ENCODE measurements at regions not wholly inside any gene's neighbourhood (a gene's known extent, or its start where the extent isn't known, plus 50 kb on each side); places are given as distances from the start of the nearest gene placed in this dataset.

DNA sequence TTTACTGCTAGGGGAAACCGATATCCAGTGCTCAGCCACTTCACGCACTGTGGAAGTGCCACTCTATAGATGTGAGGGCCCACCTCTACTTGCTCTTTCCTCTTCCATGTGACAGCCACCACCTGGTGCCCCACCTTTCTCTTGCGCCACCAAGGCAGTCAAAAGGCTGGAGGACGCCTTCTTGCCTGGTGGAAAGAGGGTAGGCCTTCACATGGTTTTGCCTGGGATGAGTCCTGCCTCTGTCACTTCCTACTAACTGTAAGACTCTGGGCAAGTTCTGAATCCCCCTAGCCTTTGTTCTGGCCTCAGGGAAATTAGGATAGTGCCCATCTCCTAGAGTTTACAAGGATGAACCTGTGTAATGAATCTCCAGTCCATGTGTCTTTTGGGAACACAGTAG lies 66.1 kb upstream of the ODC1 start:
- Histone ChIP-seq H4K20me1 (ENCODE audit: insufficient read depth, poor library complexity, severe bottlenecking) (no peaks in the 10 kb centered on the region), H3K27me3 (no peaks in the 10 kb centered on the region), H3K9me3 (ENCODE audit: low read depth) (no peaks in the 10 kb centered on the region), H3K27ac (no peak overlapping the region), H2AFZ (no peak overlapping the region), H3K4me2 (no peak overlapping the region), H3K36me3 (replicated peaks; ENCODE audit: insufficient read depth, low read depth) (no peaks in the 10 kb centered on the region), H3K4me3 (no peak overlapping the region), H3K9me2 (replicated peaks; ENCODE audit: insufficient read depth) (no peaks in the 10 kb centered on the region), H3K79me2 (no peaks in the 10 kb centered on the region), H3K4me1 (ENCODE audit: insufficient read depth) (no peaks in the 10 kb centered on the region)
- DNase-seq (ENCODE audit: low spot score) = no peak
- WGBS (ENCODE audit: low lambda C conversion rate, missing lambda C conversion rate) = 97% methylated on average over 4 of the region's 4 CpGs
- no peak for TF ChIP-seq EZH2 (IDR thresholded peaks at IDR 0.05; ENCODE audit: borderline replicate concordance)
- TF ChIP-seq, protein P1, sequence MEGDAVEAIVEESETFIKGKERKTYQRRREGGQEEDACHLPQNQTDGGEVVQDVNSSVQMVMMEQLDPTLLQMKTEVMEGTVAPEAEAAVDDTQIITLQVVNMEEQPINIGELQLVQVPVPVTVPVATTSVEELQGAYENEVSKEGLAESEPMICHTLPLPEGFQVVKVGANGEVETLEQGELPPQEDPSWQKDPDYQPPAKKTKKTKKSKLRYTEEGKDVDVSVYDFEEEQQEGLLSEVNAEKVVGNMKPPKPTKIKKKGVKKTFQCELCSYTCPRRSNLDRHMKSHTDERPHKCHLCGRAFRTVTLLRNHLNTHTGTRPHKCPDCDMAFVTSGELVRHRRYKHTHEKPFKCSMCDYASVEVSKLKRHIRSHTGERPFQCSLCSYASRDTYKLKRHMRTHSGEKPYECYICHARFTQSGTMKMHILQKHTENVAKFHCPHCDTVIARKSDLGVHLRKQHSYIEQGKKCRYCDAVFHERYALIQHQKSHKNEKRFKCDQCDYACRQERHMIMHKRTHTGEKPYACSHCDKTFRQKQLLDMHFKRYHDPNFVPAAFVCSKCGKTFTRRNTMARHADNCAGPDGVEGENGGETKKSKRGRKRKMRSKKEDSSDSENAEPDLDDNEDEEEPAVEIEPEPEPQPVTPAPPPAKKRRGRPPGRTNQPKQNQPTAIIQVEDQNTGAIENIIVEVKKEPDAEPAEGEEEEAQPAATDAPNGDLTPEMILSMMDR (IDR thresholded peaks at IDR 0.05; ENCODE audit: poor library complexity) = no peak

DNA sequence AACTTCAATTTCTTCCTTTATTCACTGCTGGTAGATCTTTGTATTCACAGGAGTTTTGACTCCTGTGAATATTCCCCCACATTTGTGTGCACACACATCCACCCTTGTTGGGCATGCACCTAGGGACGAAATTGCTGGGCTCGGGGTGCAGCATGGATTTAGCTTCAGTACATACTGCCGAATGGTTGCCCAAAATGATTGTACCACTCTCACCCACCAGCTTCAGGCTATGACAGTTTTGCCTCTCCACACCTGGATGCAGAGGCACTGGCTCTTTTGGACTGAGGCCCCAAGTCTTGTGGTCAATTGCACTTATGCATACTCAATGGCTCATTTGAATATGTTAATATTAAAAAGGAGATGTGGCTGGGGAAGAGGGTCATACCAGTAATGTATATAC lies 65.1 kb upstream of the ODC1 start:
- H3K27ac ChIP-seq = no peak overlapping the region
- no peak overlapping the region for H3K4me3 ChIP-seq
- H3K9me2 ChIP-seq (replicated peaks; ENCODE audit: insufficient read depth) = no peaks in the 10 kb centered on the region
- no peaks in the 10 kb centered on the region for H4K20me1 ChIP-seq (ENCODE audit: insufficient read depth, poor library complexity, severe bottlenecking)
- H3K4me2 ChIP-seq = no peak overlapping the region
- no peak overlapping the region for H2AFZ ChIP-seq
- no peaks in the 10 kb centered on the region for H3K9me3 ChIP-seq (ENCODE audit: low read depth)
- no peaks in the 10 kb centered on the region for H3K79me2 ChIP-seq
- no peak for TF ChIP-seq EZH2 (IDR thresholded peaks at IDR 0.05; ENCODE audit: borderline replicate concordance)
- whole genome bisulfite sequencing (ENCODE audit: low lambda C conversion rate, missing lambda C conversion rate) = 90% methylated on average over 3 of the region's 3 CpGs
- no peak for DNase-seq (ENCODE audit: low spot score)
- no peaks in the 10 kb centered on the region for H3K36me3 ChIP-seq (replicated peaks; ENCODE audit: insufficient read depth, low read depth)
- H3K27me3 ChIP-seq = no peaks in the 10 kb centered on the region
- no peaks in the 10 kb centered on the region for H3K4me1 ChIP-seq (ENCODE audit: insufficient read depth)

DNA sequence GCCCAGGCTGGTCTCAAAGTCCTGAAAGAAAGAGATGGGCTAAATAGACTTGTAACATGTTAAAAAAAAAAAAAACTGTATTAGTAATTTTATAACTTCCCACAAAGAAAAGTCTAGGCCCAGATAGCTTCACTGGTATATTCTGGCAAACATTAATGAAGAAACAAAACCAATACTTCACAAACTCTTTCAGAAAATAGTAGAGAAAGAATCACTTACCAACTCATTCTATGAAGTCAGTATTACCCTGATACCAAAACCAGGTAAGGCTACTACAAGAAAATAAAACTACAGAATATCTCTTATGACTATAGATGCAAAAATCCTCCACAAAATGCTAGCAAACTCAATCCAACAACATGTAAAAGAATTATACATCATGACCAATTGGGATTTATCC lies 59.9 kb upstream of the ODC1 start:
- Histone ChIP-seq H2AFZ (no peak overlapping the region), H3K27me3 (no peaks in the 10 kb centered on the region), H3K4me2 (no peak overlapping the region), H3K9me2 (replicated peaks; ENCODE audit: insufficient read depth) (no peaks in the 10 kb centered on the region), H3K4me3 (no peak overlapping the region), H3K27ac (no peak overlapping the region), H3K79me2 (no peaks in the 10 kb centered on the region), H3K36me3 (replicated peaks; ENCODE audit: insufficient read depth, low read depth) (no peaks in the 10 kb centered on the region), H3K4me1 (ENCODE audit: insufficient read depth) (no peaks in the 10 kb centered on the region), H4K20me1 (ENCODE audit: insufficient read depth, poor library complexity, severe bottlenecking) (no peaks in the 10 kb centered on the region), H3K9me3 (ENCODE audit: low read depth) (no peaks in the 10 kb centered on the region)
- no peak for DNase-seq (ENCODE audit: low spot score)
- TF ChIP-seq, protein P1 (IDR thresholded peaks at IDR 0.05; ENCODE audit: poor library complexity) = no peak
- no peak for TF ChIP-seq EZH2phosphoT487 (IDR thresholded peaks at IDR 0.05; ENCODE audit: low read depth, severe bottlenecking, unreplicated experiment)
- TF ChIP-seq EZH2 (IDR thresholded peaks at IDR 0.05; ENCODE audit: borderline replicate concordance) = no peak

DNA sequence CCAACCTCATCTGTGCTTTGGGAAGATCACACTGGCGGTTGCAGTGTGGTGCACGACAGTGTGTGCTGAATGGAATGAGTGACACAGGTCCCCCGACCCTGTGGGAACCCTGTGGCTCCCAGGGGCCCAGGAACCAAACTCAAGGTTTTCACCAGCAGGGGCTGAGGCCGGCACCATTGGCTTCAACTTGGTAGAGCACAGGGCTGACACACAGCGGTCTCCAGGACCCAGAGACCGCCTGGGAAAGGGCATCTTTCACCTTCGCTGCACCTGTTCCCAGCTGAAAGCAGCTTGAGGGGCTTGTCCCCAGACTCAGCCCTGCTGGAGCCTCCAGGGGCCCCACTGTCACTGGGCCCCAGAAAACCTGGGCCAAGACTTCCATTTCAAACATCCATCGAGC lies 59.0 kb upstream of the ODC1 start:
- no peak overlapping the region for H3K27ac ChIP-seq
- TF ChIP-seq, protein P1 (IDR thresholded peaks at IDR 0.05; ENCODE audit: poor library complexity) = no peak
- no peak for TF ChIP-seq EZH2phosphoT487 (IDR thresholded peaks at IDR 0.05; ENCODE audit: low read depth, severe bottlenecking, unreplicated experiment)
- TF ChIP-seq EZH2 (IDR thresholded peaks at IDR 0.05; ENCODE audit: borderline replicate concordance) = no peak
- no peak for DNase-seq (ENCODE audit: low spot score)

More for the DNA sequence above, 59.0 kb upstream of the ODC1 start:
- 88% methylated on average over 8 of the region's 8 CpGs for WGBS (ENCODE audit: low lambda C conversion rate, missing lambda C conversion rate)
- Histone ChIP-seq H2AFZ (no peak overlapping the region), H3K36me3 (replicated peaks; ENCODE audit: insufficient read depth, low read depth) (no peaks in the 10 kb centered on the region), H4K20me1 (ENCODE audit: insufficient read depth, poor library complexity, severe bottlenecking) (no peaks in the 10 kb centered on the region), H3K4me3 (no peak overlapping the region), H3K4me2 (no peak overlapping the region), H3K4me1 (ENCODE audit: insufficient read depth) (no peaks in the 10 kb centered on the region), H3K27me3 (no peaks in the 10 kb centered on the region), H3K9me2 (replicated peaks; ENCODE audit: insufficient read depth) (no peaks in the 10 kb centered on the region), H3K9me3 (ENCODE audit: low read depth) (no peaks in the 10 kb centered on the region), H3K79me2 (no peaks in the 10 kb centered on the region)

Measured in hepatocyte (in vitro differentiated cells).